ENCODE measurements at regions not wholly inside any gene's neighbourhood (a gene's known extent, or its start where the extent isn't known, plus 50 kb on each side); places are given as distances from the start of the nearest gene placed in this dataset.

DNA sequence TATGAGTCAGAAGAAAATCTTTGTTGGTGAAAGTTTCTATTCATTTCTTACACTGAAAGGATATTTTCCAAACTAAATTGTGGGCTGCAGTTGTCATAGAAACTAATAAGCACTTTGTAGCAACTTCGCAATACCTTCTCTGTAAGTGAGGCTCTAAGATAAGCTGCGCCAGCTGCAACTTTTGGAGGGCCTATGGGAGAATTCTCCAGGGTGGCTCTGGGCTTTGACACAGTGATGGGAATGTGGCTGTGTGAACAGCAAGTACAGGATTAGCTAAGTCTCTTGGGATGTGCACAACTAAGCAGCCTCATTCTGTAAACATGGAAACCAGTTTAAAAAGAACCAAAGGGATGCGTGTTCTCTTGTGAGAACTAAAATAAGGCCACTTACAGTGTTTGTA is 124.6 kb upstream of the SGO1 start:
- ChIA-PET CTCF (no interaction called here), POLR2A (no interaction called here), RAD21 (ENCODE audit: low non-redundant PET in 1 of 2, low total read pairs in 2 of 2, uncharacterized antibody in 2 of 2, unreplicated experiment in 2 of 2) (no interaction called here)
- H3K4me1 ChIP-seq (ENCODE audit: control insufficient read depth in 1 of 2, insufficient read depth in 2 of 2, low read length in 2 of 2) = no peaks in the 10 kb centered on the region
- no peak for ATAC-seq
- 0 out of 2 replicates have a peak, but pooled peaks cover 10% of the 10 kb centered on the region for H3K27me3 ChIP-seq (ENCODE audit: insufficient read depth, low read length)
- H3K4me2 ChIP-seq (ENCODE audit: low read length) = no peak overlapping the region
- no peaks in the 10 kb centered on the region for H3K9me2 ChIP-seq (ENCODE audit: insufficient read depth)
- DNase-seq (ENCODE audit: low read depth, low spot score) = no peak
- H3K4me3 ChIP-seq (replicated peaks in 1 of 2; ENCODE audit: low read depth in 1 of 2, low read length in 2 of 2) = no peak overlapping the region
- H3K9me3 ChIP-seq (ENCODE audit: control insufficient read depth in 1 of 2, insufficient read depth in 1 of 2, low read depth in 1 of 2, low read length in 2 of 2) = no peaks in the 10 kb centered on the region
- BruUV-seq (replicated peaks) = no TSS peak
- H3K36me3 ChIP-seq (ENCODE audit: control insufficient read depth in 1 of 2, insufficient read depth in 2 of 2, low read length in 2 of 2) = no peaks in the 10 kb centered on the region
- TF ChIP-seq, protein P1, sequence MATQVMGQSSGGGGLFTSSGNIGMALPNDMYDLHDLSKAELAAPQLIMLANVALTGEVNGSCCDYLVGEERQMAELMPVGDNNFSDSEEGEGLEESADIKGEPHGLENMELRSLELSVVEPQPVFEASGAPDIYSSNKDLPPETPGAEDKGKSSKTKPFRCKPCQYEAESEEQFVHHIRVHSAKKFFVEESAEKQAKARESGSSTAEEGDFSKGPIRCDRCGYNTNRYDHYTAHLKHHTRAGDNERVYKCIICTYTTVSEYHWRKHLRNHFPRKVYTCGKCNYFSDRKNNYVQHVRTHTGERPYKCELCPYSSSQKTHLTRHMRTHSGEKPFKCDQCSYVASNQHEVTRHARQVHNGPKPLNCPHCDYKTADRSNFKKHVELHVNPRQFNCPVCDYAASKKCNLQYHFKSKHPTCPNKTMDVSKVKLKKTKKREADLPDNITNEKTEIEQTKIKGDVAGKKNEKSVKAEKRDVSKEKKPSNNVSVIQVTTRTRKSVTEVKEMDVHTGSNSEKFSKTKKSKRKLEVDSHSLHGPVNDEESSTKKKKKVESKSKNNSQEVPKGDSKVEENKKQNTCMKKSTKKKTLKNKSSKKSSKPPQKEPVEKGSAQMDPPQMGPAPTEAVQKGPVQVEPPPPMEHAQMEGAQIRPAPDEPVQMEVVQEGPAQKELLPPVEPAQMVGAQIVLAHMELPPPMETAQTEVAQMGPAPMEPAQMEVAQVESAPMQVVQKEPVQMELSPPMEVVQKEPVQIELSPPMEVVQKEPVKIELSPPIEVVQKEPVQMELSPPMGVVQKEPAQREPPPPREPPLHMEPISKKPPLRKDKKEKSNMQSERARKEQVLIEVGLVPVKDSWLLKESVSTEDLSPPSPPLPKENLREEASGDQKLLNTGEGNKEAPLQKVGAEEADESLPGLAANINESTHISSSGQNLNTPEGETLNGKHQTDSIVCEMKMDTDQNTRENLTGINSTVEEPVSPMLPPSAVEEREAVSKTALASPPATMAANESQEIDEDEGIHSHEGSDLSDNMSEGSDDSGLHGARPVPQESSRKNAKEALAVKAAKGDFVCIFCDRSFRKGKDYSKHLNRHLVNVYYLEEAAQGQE (IDR thresholded peaks at IDR 0.05; ENCODE audit: low read depth) = no peak
- TF ChIP-seq YY1 (IDR thresholded peaks at IDR 0.05; ENCODE audit: extremely low read depth, insufficient replicate concordance, low read depth, low read length) = no peak
- no peak for TF ChIP-seq FOSL1 (IDR thresholded peaks at IDR 0.05; ENCODE audit: low read depth)
- no peak for TF ChIP-seq ELF1 (IDR thresholded peaks at IDR 0.05; ENCODE audit: borderline replicate concordance, low read depth)
- TF ChIP-seq SRF (IDR thresholded peaks at IDR 0.05; ENCODE audit: low read depth) = no peak
- TF ChIP-seq EGR1 (IDR thresholded peaks at IDR 0.05; ENCODE audit: low read depth) = no peak
- TF ChIP-seq JUND (IDR thresholded peaks at IDR 0.05) = no peak
- TF ChIP-seq, protein P2, sequence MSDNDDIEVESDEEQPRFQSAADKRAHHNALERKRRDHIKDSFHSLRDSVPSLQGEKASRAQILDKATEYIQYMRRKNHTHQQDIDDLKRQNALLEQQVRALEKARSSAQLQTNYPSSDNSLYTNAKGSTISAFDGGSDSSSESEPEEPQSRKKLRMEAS (IDR thresholded peaks at IDR 0.05) = no peak
- no peak overlapping the region for H3K9ac ChIP-seq (ENCODE audit: low read length)
- H4K20me1 ChIP-seq (ENCODE audit: insufficient read depth) = no peaks in the 10 kb centered on the region
- intact Hi-C loops (cut with micrococcal nuclease) = no loop called here
- no peak overlapping the region for H2AFZ ChIP-seq (ENCODE audit: low read depth, low read length, poor library complexity, severe bottlenecking)
- no peak overlapping the region for H3K27ac ChIP-seq (ENCODE audit: low read depth, low read length)
- no peaks in the 10 kb centered on the region for H3K79me2 ChIP-seq (ENCODE audit: insufficient read depth, low read length)

Data from HCT116 (cell line).